Non-pigmented ciliary epithelial cell (primary cell): ENCODE measurements at regions not wholly inside any gene's neighbourhood (a gene's known extent, or its start where the extent isn't known, plus 50 kb on each side); places are given as distances from the start of the nearest gene placed in this dataset.

ENCODE experiments used
- DNase-seq: peaks from one replicate; pipeline ENCODE4 v3.0.0-alpha.2; 2010; ENCODE audit warnings: low read depth

- DNase-seq: no peak
Measured at GRCh38 chr10:108521827-108522492, 1357.5 kb upstream of the SORCS1 start.

GRCh38 chr10:108515821-108516220 is 1351.3 kb upstream of the SORCS1 start:
- no peak for DNase-seq

- DNase-seq: no peak
Measured at GRCh38 chr10:108500396-108500795, 1335.9 kb upstream of the SORCS1 start.

GRCh38 chr10:108496106-108496505 is 1331.6 kb upstream of the SORCS1 start:
- DNase-seq: no peak

- no peak for DNase-seq
Measured at GRCh38 chr10:108490944-108491343, 1326.4 kb upstream of the SORCS1 start.

- DNase-seq: no peak
Measured at GRCh38 chr10:108471420-108471819, 1306.9 kb upstream of the SORCS1 start.

- DNase-seq: no peak
Measured at GRCh38 chr10:108469940-108470339, 1305.4 kb upstream of the SORCS1 start.

GRCh38 chr10:108465871-108466641 is 1301.5 kb upstream of the SORCS1 start:
- DNase-seq: no peak

- no peak for DNase-seq
Measured at GRCh38 chr10:108462005-108462404, 1297.5 kb upstream of the SORCS1 start.

GRCh38 chr10:108454793-108455192 is 1290.3 kb upstream of the SORCS1 start:
- no peak for DNase-seq

GRCh38 chr10:108454224-108454623 is 1289.7 kb upstream of the SORCS1 start:
- DNase-seq: no peak

GRCh38 chr10:108453166-108453565 is 1288.7 kb upstream of the SORCS1 start:
- no peak for DNase-seq

- no peak for DNase-seq
Measured at GRCh38 chr10:108452533-108452932, 1288.0 kb upstream of the SORCS1 start.

- no peak for DNase-seq
Measured at GRCh38 chr10:108450280-108450679, 1285.8 kb upstream of the SORCS1 start.

GRCh38 chr10:108445746-108446145 is 1281.2 kb upstream of the SORCS1 start:
- DNase-seq: no peak

- no peak for DNase-seq
Measured at GRCh38 chr10:108443636-108444035, 1279.1 kb upstream of the SORCS1 start.

- no peak for DNase-seq
Measured at GRCh38 chr10:108439397-108439796, 1274.9 kb upstream of the SORCS1 start.

- no peak for DNase-seq
Measured at GRCh38 chr10:108436096-108436495, 1271.6 kb upstream of the SORCS1 start.

GRCh38 chr10:108434559-108435252 is 1270.2 kb upstream of the SORCS1 start:
- no peak for DNase-seq

GRCh38 chr10:108427146-108427545 is 1262.6 kb upstream of the SORCS1 start:
- no peak for DNase-seq

GRCh38 chr10:108425283-108425964 is 1260.9 kb upstream of the SORCS1 start:
- no peak for DNase-seq

- DNase-seq: peak; percentile 23
Measured at GRCh38 chr10:108424656-108425055, 1260.2 kb upstream of the SORCS1 start.
